AG04450 (cell line): ENCODE measurements at regions not wholly inside any gene's neighbourhood (a gene's known extent, or its start where the extent isn't known, plus 50 kb on each side); places are given as distances from the start of the nearest gene placed in this dataset.

Experiments used
- CTCF ChIA-PET: fragments of 300-600, 350-600 bp; formaldehyde crosslinking; extraction: SDS; loops from one replicate; lab custom pipeline; 2022; ENCODE audit warnings: antibody characterized with exemption, inconsistent platforms; lab: Charles Lee
- POLR2A ChIA-PET: fragments of 350-600 bp; formaldehyde crosslinking; extraction: SDS; loops from one replicate; lab custom pipeline; 2021; ENCODE audit warnings: antibody characterized with exemption, inconsistent platforms; lab: Yijun Ruan, JAX
- DNase-seq: peaks from one replicate; pipeline ENCODE4 v3.0.0-alpha.2; 2011; ENCODE audit warnings: low read depth, low spot score
- H3K27ac ChIP-seq: one replicate; pipeline ENCODE4 v1.5.1; 2012; ENCODE audit warnings: low read depth, low read length, control low read depth
- H3K27me3 ChIP-seq: one replicate; pipeline ENCODE4 v1.6.0; 2012; ENCODE audit warnings: low read length; ENCODE audit not compliant: control insufficient read depth, insufficient read depth
- H3K4me3 ChIP-seq: 2 replicates; pipeline ENCODE4 v1.5.1; 2011; ENCODE audit warnings: mild to moderate bottlenecking, low read depth, low read length, control low read depth
- H3K9me3 ChIP-seq: 2 replicates; pipeline ENCODE4 v1.5.1; 2012; ENCODE audit warnings: low read length; ENCODE audit not compliant: control insufficient read depth, insufficient read depth
- TF ChIP-seq, protein P1 (sequence below): IDR thresholded peaks from 2 replicates; pipeline ENCODE4 v1.5.1; 2011; ENCODE audit warnings: low read depth, low read length, control low read depth, inconsistent platforms

- CTCF ChIA-PET: no interaction called here
Observed at GRCh38 chr12:42696406-42697149, 107.0 kb upstream of the PRICKLE1 start.

DNA sequence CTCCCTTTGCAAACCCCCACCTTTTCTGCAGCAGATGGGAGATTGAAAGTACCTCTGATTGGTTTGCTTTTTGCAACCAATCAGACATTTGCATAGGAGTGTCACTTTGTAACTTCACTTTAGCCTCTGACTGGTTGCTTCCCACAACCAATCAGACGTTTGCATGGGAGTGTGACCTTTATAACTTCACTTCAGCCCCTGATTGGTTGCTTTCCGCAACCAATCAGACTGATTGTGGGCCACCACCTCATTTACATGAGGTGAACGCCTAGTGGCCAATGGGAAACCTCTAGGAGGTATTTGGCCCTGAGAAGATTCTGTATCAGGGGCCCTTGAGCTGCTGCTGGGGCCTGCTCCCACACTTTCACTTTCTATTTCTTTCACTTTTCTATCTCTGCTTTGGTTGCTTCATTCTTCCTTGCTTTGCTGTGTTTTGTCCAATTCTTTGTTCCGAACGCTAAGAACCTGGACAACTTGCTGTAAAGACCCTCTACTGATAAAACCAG is 106.0 kb upstream of the PRICKLE1 start:
- TF ChIP-seq, protein P1, sequence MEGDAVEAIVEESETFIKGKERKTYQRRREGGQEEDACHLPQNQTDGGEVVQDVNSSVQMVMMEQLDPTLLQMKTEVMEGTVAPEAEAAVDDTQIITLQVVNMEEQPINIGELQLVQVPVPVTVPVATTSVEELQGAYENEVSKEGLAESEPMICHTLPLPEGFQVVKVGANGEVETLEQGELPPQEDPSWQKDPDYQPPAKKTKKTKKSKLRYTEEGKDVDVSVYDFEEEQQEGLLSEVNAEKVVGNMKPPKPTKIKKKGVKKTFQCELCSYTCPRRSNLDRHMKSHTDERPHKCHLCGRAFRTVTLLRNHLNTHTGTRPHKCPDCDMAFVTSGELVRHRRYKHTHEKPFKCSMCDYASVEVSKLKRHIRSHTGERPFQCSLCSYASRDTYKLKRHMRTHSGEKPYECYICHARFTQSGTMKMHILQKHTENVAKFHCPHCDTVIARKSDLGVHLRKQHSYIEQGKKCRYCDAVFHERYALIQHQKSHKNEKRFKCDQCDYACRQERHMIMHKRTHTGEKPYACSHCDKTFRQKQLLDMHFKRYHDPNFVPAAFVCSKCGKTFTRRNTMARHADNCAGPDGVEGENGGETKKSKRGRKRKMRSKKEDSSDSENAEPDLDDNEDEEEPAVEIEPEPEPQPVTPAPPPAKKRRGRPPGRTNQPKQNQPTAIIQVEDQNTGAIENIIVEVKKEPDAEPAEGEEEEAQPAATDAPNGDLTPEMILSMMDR: no peak
- Histone ChIP-seq H3K9me3 (no peaks in the 10 kb centered on the region; the same call in 1 of the 2 replicates), H3K27me3 (no peaks in the 10 kb centered on the region), H3K27ac (no peak overlapping the region), H3K4me3 (no peak overlapping the region)
- no peak for DNase-seq
- ChIA-PET CTCF (no interaction called here), POLR2A (no interaction called here)

More at GRCh38 chr12:42696406-42697149, 107.0 kb upstream of the PRICKLE1 start:
- H3K27ac ChIP-seq: peak overlapping the region; percentile 33
- TF ChIP-seq, protein P1: 0 out of 2 replicates have a peak, but pooled peaks have one; percentile 11
- no peak overlapping the region for H3K4me3 ChIP-seq
- POLR2A ChIA-PET: no interaction called here
- peak; percentile 23 for DNase-seq
- no peaks in the 10 kb centered on the region; the same call in 1 of the 2 replicates for H3K9me3 ChIP-seq
- no peaks in the 10 kb centered on the region for H3K27me3 ChIP-seq

GRCh38 chr12:42692749-42693148 is 103.2 kb upstream of the PRICKLE1 start:
- ChIA-PET POLR2A (no interaction called here), CTCF (no interaction called here)
- Histone ChIP-seq H3K9me3 (no peaks in the 10 kb centered on the region; the same call in 1 of the 2 replicates), H3K4me3 (no peak overlapping the region), H3K27ac (no peak overlapping the region), H3K27me3 (no peaks in the 10 kb centered on the region)
- DNase-seq: no peak
- TF ChIP-seq, protein P1: no peak

GRCh38 chr12:42691991-42692557 is 102.5 kb upstream of the PRICKLE1 start:
- H3K27ac ChIP-seq: no peak overlapping the region
- CTCF ChIA-PET: no interaction called here
- TF ChIP-seq, protein P1: no peak

GRCh38 chr12:42690264-42690663 is 100.7 kb upstream of the PRICKLE1 start:
- H3K4me3 ChIP-seq: no peak overlapping the region
- POLR2A ChIA-PET: no interaction called here

More at GRCh38 chr12:42691991-42692557, 102.5 kb upstream of the PRICKLE1 start:
- Histone ChIP-seq H3K4me3 (no peak overlapping the region), H3K27me3 (no peaks in the 10 kb centered on the region), H3K9me3 (no peaks in the 10 kb centered on the region; the same call in 1 of the 2 replicates)
- POLR2A ChIA-PET: no interaction called here
- no peak for DNase-seq

More at GRCh38 chr12:42690264-42690663, 100.7 kb upstream of the PRICKLE1 start:
- TF ChIP-seq, protein P1: no peak
- CTCF ChIA-PET: interaction anchor here (0.6 kb wide), 2 partner anchors 384 to 648 kb away, joined by 3 to 4 read pairs; no protein-coding TSS in a partner anchor
- Histone ChIP-seq H3K9me3 (no peaks in the 10 kb centered on the region), H3K27ac (no peak overlapping the region), H3K27me3 (no peaks in the 10 kb centered on the region)
- DNase-seq: no peak
